NCI-H146 (cell line): ENCODE measurements at regions not wholly inside any gene's neighbourhood (a gene's known extent, or its start where the extent isn't known, plus 50 kb on each side); places are given as distances from the start of the nearest gene placed in this dataset.

Experiments
- DNase-seq: peaks from one replicate; lab custom pipeline; 2025; lab: John Stamatoyannopoulos, UW

GRCh38 chr2:16081316-16082200, 141.2 kb downstream of the MYCN start:
- no peak for DNase-seq

- DNase-seq = no peak
Observed at GRCh38 chr2:16080516-16080915, 140.2 kb downstream of the MYCN start.

GRCh38 chr2:16080071-16080470, 139.7 kb downstream of the MYCN start:
- DNase-seq = no peak

- DNase-seq = no peak
Observed at GRCh38 chr2:16079637-16080036, 139.3 kb downstream of the MYCN start.

- no peak for DNase-seq
Observed at GRCh38 chr2:16077601-16078000, 137.3 kb downstream of the MYCN start.

- no peak for DNase-seq
Observed at GRCh38 chr2:16076911-16077310, 136.6 kb downstream of the MYCN start.

- no peak for DNase-seq
Observed at GRCh38 chr2:16075045-16076012, 135.0 kb downstream of the MYCN start.

- DNase-seq = no peak
Observed at GRCh38 chr2:16073921-16074425, 133.6 kb downstream of the MYCN start.

GRCh38 chr2:16073471-16073870, 133.1 kb downstream of the MYCN start:
- no peak for DNase-seq

- no peak for DNase-seq
Observed at GRCh38 chr2:16072638-16073290, 132.4 kb downstream of the MYCN start.

- DNase-seq = no peak
Observed at GRCh38 chr2:16071865-16072637, 131.7 kb downstream of the MYCN start.

GRCh38 chr2:16071039-16071864, 130.9 kb downstream of the MYCN start:
- DNase-seq = no peak

- DNase-seq = no peak
Observed at GRCh38 chr2:16070648-16070971, 130.3 kb downstream of the MYCN start.

- DNase-seq = peak; percentile 67
Observed at GRCh38 chr2:16069933-16070647, 129.7 kb downstream of the MYCN start.

- DNase-seq = no peak
Observed at GRCh38 chr2:16069663-16069932, 129.2 kb downstream of the MYCN start.

- no peak for DNase-seq
Observed at GRCh38 chr2:16068552-16068940, 128.2 kb downstream of the MYCN start.

- DNase-seq = no peak
Observed at GRCh38 chr2:16067866-16068551, 127.7 kb downstream of the MYCN start.

- DNase-seq = no peak
Observed at GRCh38 chr2:16067444-16067843, 127.1 kb downstream of the MYCN start.

- no peak for DNase-seq
Observed at GRCh38 chr2:16067037-16067406, 126.7 kb downstream of the MYCN start.
